ENCODE measurements at regions not wholly inside any gene's neighbourhood (a gene's known extent, or its start where the extent isn't known, plus 50 kb on each side); places are given as distances from the start of the nearest gene placed in this dataset.

- Histone ChIP-seq H3K9me3 (ENCODE audit: control insufficient read depth, insufficient read depth, low read length) (no peaks in the 10 kb centered on the region), H3K27ac (ENCODE audit: low read depth, low read length) (no peak overlapping the region), H3K4me2 (ENCODE audit: low read length) (no peak overlapping the region), H3K9me2 (replicated peaks; ENCODE audit: control insufficient read depth, low read length) (no peaks in the 10 kb centered on the region), H3K4me3 (ENCODE audit: low read length) (no peak overlapping the region), H3F3A (ENCODE audit: control insufficient read depth, insufficient read depth) (no peaks in the 10 kb centered on the region), H3K79me2 (ENCODE audit: control insufficient read depth, low read length) (no peaks in the 10 kb centered on the region), H4K20me1 (ENCODE audit: control insufficient read depth, insufficient read depth, low read depth, low read length) (no peaks in the 10 kb centered on the region), H3K36me3 (ENCODE audit: control insufficient read depth, low read length) (no peaks in the 10 kb centered on the region), H3K27me3 (ENCODE audit: control insufficient read depth, low read length) (no peaks in the 10 kb centered on the region), H3K4me1 (ENCODE audit: control insufficient read depth, low read length) (no peaks in the 10 kb centered on the region; the same call in none of the 2 replicates)
- TF ChIP-seq EZH2phosphoT487 (IDR thresholded peaks at IDR 0.05; ENCODE audit: borderline replicate concordance, low read length) (no peak), CTCF (IDR thresholded peaks at IDR 0.05; ENCODE audit: low read depth, low read length, poor library complexity, severe bottlenecking) (no peak)
Measured at GRCh38 chr11:128200467-128200866, 386.9 kb downstream of the ETS1 start.

GRCh38 chr11:128198216-128198772 lies 389.1 kb downstream of the ETS1 start:
- no peaks in the 10 kb centered on the region for H3K36me3 ChIP-seq (ENCODE audit: control insufficient read depth, low read length)
- no peak overlapping the region for H3K4me3 ChIP-seq (ENCODE audit: low read length)
- no peaks in the 10 kb centered on the region for H3K27me3 ChIP-seq (ENCODE audit: control insufficient read depth, low read length)
- no peaks in the 10 kb centered on the region for H3K9me3 ChIP-seq (ENCODE audit: control insufficient read depth, insufficient read depth, low read length)
- H3K79me2 ChIP-seq (ENCODE audit: control insufficient read depth, low read length) = no peaks in the 10 kb centered on the region
- no peaks in the 10 kb centered on the region for H4K20me1 ChIP-seq (ENCODE audit: control insufficient read depth, insufficient read depth, low read depth, low read length)
- H3K27ac ChIP-seq (ENCODE audit: low read depth, low read length) = no peak overlapping the region
- no peak overlapping the region for H3K4me2 ChIP-seq (ENCODE audit: low read length)
- no peak for TF ChIP-seq EZH2phosphoT487 (IDR thresholded peaks at IDR 0.05; ENCODE audit: borderline replicate concordance, low read length)
- TF ChIP-seq CTCF (IDR thresholded peaks at IDR 0.05; ENCODE audit: low read depth, low read length, poor library complexity, severe bottlenecking) = no peak
- H3K4me1 ChIP-seq (ENCODE audit: control insufficient read depth, low read length) = peaks cover 11% of the 10 kb centered on the region
- H3K9me2 ChIP-seq (replicated peaks; ENCODE audit: control insufficient read depth, low read length) = no peaks in the 10 kb centered on the region
- H3F3A ChIP-seq (ENCODE audit: control insufficient read depth, insufficient read depth) = no peaks in the 10 kb centered on the region

- peaks cover 11% of the 10 kb centered on the region for H3K4me1 ChIP-seq (ENCODE audit: control insufficient read depth, low read length)
- no peak overlapping the region for H3K4me3 ChIP-seq (ENCODE audit: low read length)
- no peaks in the 10 kb centered on the region for H3F3A ChIP-seq (ENCODE audit: control insufficient read depth, insufficient read depth)
- no peaks in the 10 kb centered on the region for H3K36me3 ChIP-seq (ENCODE audit: control insufficient read depth, low read length)
- H4K20me1 ChIP-seq (ENCODE audit: control insufficient read depth, insufficient read depth, low read depth, low read length) = no peaks in the 10 kb centered on the region
- TF ChIP-seq EZH2phosphoT487 (IDR thresholded peaks at IDR 0.05; ENCODE audit: borderline replicate concordance, low read length) (no peak), CTCF (IDR thresholded peaks at IDR 0.05; ENCODE audit: low read depth, low read length, poor library complexity, severe bottlenecking) (no peak)
- no peak overlapping the region for H3K27ac ChIP-seq (ENCODE audit: low read depth, low read length)
- H3K27me3 ChIP-seq (ENCODE audit: control insufficient read depth, low read length) = no peaks in the 10 kb centered on the region
- H3K79me2 ChIP-seq (ENCODE audit: control insufficient read depth, low read length) = no peaks in the 10 kb centered on the region
- no peaks in the 10 kb centered on the region for H3K9me2 ChIP-seq (replicated peaks; ENCODE audit: control insufficient read depth, low read length)
- H3K9me3 ChIP-seq (ENCODE audit: control insufficient read depth, insufficient read depth, low read length) = no peaks in the 10 kb centered on the region
- no peak overlapping the region for H3K4me2 ChIP-seq (ENCODE audit: low read length)
Measured at GRCh38 chr11:128196235-128196634, 391.1 kb downstream of the ETS1 start.

Data from DOHH2 (cell line).